Loucy (cell line): ENCODE measurements at regions not wholly inside any gene's neighbourhood (a gene's known extent, or its start where the extent isn't known, plus 50 kb on each side); places are given as distances from the start of the nearest gene placed in this dataset.

Experiments
- CTCF ChIP-seq: fragments of 200-600 bp; sonication (generic); conservative IDR thresholded peaks from 2 replicates; pipeline ENCODE4 v1.5.1; 2014; ENCODE audit warnings: mild to moderate bottlenecking, antibody characterized with exemption, low read length
- EZH2phosphoT487 ChIP-seq: fragments of 200-600 bp; IDR thresholded peaks from 2 replicates; pipeline ENCODE4 v1.6.1; 2018; ENCODE audit warnings: antibody characterized with exemption, mild to moderate bottlenecking, moderate library complexity, borderline replicate concordance

- TF ChIP-seq CTCF (no peak), EZH2phosphoT487 (no peak)
Measured at GRCh38 chrX:46039526-46039925, 505.7 kb downstream of the ZNF674 start.
